ENCODE measurements at regions not wholly inside any gene's neighbourhood (a gene's known extent, or its start where the extent isn't known, plus 50 kb on each side); places are given as distances from the start of the nearest gene placed in this dataset.

DNA sequence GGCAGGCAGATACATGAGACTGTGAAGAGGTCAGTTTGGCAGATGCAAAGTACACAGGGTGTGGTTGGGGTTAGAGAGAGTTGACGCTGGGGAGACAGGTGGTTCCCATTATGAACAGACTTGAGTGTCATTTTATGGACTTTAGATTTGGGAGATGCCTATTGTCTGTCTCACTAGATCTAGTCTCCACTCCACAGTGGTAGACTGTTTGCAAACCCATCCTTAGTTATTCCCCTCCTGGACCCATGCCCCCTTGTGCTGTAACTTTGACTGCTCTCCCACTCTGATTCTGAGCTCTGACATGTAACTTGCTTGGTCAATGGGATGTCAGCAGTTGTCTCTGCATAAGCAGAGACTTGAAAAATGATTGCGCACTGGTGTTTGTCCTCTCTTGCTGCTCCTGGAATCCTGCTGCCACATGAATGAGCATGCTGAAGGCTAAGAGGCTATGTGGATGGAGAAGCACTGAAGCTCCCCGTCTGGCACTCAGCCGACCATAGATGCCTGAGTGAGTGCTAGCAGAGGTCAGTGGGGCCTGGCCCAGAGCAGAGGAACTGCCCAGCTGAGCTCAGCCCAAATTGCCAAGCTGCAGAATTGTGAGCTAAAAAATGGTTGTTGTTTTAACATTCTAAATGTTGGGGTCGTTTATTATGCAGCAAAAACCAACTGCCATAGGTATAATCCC lies 88.2 kb downstream of the FAM43A start:
- in situ Hi-C loops (cut with MboI; ENCODE audit: low sequenced_read_pairs) (no loop called here), dilution Hi-C loops (cut with HindIII; ENCODE audit: low sequenced_read_pairs, unreplicated experiment) (no loop called here), intact Hi-C loops (cut with micrococcal nuclease) (no loop called here)
- Histone ChIP-seq H2AK9ac (replicated peaks; ENCODE audit: low read depth, low read length, poor library complexity) (no peak overlapping the region), H2BK120ac (ENCODE audit: low read depth, low read length) (no peak overlapping the region), H2AFZ (replicated peaks; ENCODE audit: low read length, poor library complexity) (no peak overlapping the region), H4K20me1 (ENCODE audit: insufficient read depth, low read length) (no peaks in the 10 kb centered on the region), H3K4me3 (ENCODE audit: insufficient read depth, low read depth, low read length) (no peak overlapping the region), H3K4me1 (ENCODE audit: control insufficient read depth, insufficient read depth, low read length) (no peaks in the 10 kb centered on the region; the same call in 1 of the 2 replicates), H3K27ac (ENCODE audit: insufficient read depth, low read length) (no peak overlapping the region), H4K8ac (ENCODE audit: low read depth in 2 of 2, low read length in 2 of 2) (no peak overlapping the region), H3K9me1 (ENCODE audit: insufficient read depth, low read length) (no peaks in the 10 kb centered on the region), H2BK20ac (ENCODE audit: low read depth, low read length) (no peak overlapping the region), H3K9me3 (ENCODE audit: control insufficient read depth, insufficient read depth, low read length) (no peaks in the 10 kb centered on the region), H3K9ac (ENCODE audit: low read depth, low read length) (no peak overlapping the region), H4K91ac (ENCODE audit: insufficient read depth, low read depth, low read length) (no peak overlapping the region), H3K56ac (ENCODE audit: extremely low read depth, insufficient read depth, low read length) (no peak overlapping the region), H3K14ac (replicated peaks; ENCODE audit: low read depth, low read length) (no peak overlapping the region), H3K27me3 (ENCODE audit: control insufficient read depth, insufficient read depth, low read length) (peaks cover 46% of the 10 kb centered on the region), H3K23ac (ENCODE audit: low read depth, low read length) (no peak overlapping the region), H3K4ac (ENCODE audit: low read depth, low read length) (no peak overlapping the region), H3K79me1 (ENCODE audit: low read depth in 1 of 2, low read length in 2 of 2) (no peaks in the 10 kb centered on the region), H2AK5ac (ENCODE audit: low read depth, low read length) (no peak overlapping the region), H3K4me2 (ENCODE audit: low read depth, low read length) (no peak overlapping the region), H3K36me3 (ENCODE audit: control insufficient read depth, insufficient read depth, low read length) (no peaks in the 10 kb centered on the region), H2BK5ac (ENCODE audit: low read depth, low read length, poor library complexity, severe bottlenecking) (no peak overlapping the region), H3K18ac (ENCODE audit: low read depth, low read length) (no peak overlapping the region), H4K5ac (ENCODE audit: low read depth, low read length) (no peak overlapping the region), H2BK15ac (ENCODE audit: low read depth, low read length) (no peak overlapping the region)
- BruUV-seq (replicated peaks) = no TSS peak
- CTCF ChIA-PET = no interaction called here
- WGBS, 2 experiments (ENCODE audit: extremely low coverage in 2 of 2, insufficient read length in 1 of 2) = 57% methylated on average over 3 of the region's 5 CpGs; no CpG with 5 or more reads in 1 of the 2 experiments
- POLR2A ChIA-PET (ENCODE audit: unreplicated experiment) = no interaction called here
- ATAC-seq (ENCODE audit: low read depth) (no peak), DNase-seq (no peak)
- TF ChIP-seq, protein P1, sequence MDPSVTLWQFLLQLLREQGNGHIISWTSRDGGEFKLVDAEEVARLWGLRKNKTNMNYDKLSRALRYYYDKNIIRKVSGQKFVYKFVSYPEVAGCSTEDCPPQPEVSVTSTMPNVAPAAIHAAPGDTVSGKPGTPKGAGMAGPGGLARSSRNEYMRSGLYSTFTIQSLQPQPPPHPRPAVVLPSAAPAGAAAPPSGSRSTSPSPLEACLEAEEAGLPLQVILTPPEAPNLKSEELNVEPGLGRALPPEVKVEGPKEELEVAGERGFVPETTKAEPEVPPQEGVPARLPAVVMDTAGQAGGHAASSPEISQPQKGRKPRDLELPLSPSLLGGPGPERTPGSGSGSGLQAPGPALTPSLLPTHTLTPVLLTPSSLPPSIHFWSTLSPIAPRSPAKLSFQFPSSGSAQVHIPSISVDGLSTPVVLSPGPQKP (IDR thresholded peaks at IDR 0.05; ENCODE audit: borderline replicate concordance, low read depth, low read length) = no peak
- TF ChIP-seq, protein P2, sequence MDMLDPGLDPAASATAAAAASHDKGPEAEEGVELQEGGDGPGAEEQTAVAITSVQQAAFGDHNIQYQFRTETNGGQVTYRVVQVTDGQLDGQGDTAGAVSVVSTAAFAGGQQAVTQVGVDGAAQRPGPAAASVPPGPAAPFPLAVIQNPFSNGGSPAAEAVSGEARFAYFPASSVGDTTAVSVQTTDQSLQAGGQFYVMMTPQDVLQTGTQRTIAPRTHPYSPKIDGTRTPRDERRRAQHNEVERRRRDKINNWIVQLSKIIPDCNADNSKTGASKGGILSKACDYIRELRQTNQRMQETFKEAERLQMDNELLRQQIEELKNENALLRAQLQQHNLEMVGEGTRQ (IDR thresholded peaks at IDR 0.05; ENCODE audit: low read depth, low read length) = no peak
- TF ChIP-seq NFE2L2 (IDR thresholded peaks at IDR 0.05; ENCODE audit: low read depth, low read length) (no peak), RCOR1 (IDR thresholded peaks at IDR 0.05; ENCODE audit: insufficient replicate concordance, low read length) (no peak), MXI1 (IDR thresholded peaks at IDR 0.05; ENCODE audit: borderline replicate concordance, low read depth, low read length) (no peak), MAZ (IDR thresholded peaks at IDR 0.05; ENCODE audit: borderline replicate concordance, low read depth, low read length) (no peak), POLR2A (IDR thresholded peaks at IDR 0.05; ENCODE audit: low read depth, low read length) (no peak), RFX5 (IDR thresholded peaks at IDR 0.05; ENCODE audit: low read depth, low read length) (no peak), FOS (IDR thresholded peaks at IDR 0.05; ENCODE audit: low read depth, low read length) (no peak), CHD1 (IDR thresholded peaks at IDR 0.05; ENCODE audit: low read depth, low read length) (no peak), RAD21 (IDR thresholded peaks at IDR 0.05; ENCODE audit: low read length) (no peak), CEBPB (IDR thresholded peaks at IDR 0.05; ENCODE audit: low read depth, low read length) (no peak), MAFK (IDR thresholded peaks at IDR 0.05; ENCODE audit: low read depth, low read length) (no peak), BHLHE40 (IDR thresholded peaks at IDR 0.05; ENCODE audit: low read depth, low read length) (no peak), SMC3 (IDR thresholded peaks at IDR 0.05; ENCODE audit: low read depth, low read length) (no peak)
- TF ChIP-seq, protein P3, sequence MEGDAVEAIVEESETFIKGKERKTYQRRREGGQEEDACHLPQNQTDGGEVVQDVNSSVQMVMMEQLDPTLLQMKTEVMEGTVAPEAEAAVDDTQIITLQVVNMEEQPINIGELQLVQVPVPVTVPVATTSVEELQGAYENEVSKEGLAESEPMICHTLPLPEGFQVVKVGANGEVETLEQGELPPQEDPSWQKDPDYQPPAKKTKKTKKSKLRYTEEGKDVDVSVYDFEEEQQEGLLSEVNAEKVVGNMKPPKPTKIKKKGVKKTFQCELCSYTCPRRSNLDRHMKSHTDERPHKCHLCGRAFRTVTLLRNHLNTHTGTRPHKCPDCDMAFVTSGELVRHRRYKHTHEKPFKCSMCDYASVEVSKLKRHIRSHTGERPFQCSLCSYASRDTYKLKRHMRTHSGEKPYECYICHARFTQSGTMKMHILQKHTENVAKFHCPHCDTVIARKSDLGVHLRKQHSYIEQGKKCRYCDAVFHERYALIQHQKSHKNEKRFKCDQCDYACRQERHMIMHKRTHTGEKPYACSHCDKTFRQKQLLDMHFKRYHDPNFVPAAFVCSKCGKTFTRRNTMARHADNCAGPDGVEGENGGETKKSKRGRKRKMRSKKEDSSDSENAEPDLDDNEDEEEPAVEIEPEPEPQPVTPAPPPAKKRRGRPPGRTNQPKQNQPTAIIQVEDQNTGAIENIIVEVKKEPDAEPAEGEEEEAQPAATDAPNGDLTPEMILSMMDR (conservative IDR thresholded peaks at IDR 0.05; ENCODE audit: low read depth, low read length) = no peak

Data from IMR-90 (cell line).